SK-N-DZ (cell line): ENCODE measurements at regions not wholly inside any gene's neighbourhood (a gene's known extent, or its start where the extent isn't known, plus 50 kb on each side); places are given as distances from the start of the nearest gene placed in this dataset.

Experiments
- DNase-seq: peaks from one replicate; pipeline ENCODE4 v3.0.0-alpha.2; 2015; ENCODE audit warnings: low spot score

GRCh38 chr12:73341559-73342247, 1069.5 kb downstream of the TRHDE start:
- DNase-seq, result no peak

DNA sequence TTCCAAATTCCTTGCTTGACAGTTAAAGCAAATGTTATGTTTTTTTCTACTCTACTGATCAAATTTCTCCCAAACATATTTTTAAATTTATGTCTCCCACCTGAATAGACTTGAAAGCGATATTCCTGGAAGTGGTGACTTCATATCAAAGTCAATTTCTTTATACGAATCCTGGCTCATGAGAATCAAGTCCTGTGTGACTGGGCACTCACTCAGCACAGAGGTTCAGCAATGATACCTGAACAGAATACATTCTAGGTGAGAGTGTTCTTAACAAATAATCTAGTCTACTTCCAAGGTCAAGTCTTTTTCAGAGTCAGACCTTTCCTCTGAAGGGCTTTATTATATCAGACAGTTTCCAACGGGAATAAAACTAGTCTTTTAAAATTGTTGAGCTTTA, 1070.6 kb downstream of the TRHDE start:
- DNase-seq, result no peak

DNA sequence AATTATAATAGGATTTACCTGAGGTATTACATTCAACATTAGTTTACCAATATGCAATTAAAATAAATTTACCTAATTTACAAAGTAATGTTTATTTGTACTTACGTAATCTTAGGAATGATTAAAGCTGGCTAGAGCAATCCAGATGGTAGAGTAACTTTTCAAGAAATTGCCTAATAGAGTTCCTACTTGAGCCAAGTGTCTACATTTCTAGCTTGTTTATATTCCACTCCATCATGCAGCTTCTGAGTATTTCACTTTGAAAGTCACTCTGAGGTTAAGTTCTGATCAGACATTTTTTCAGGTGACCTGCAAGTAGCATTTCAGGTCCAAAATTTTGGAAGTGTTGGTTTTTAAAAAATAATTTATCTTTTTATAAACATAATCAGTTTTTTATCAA, 1080.7 kb downstream of the TRHDE start:
- DNase-seq, result no peak

GRCh38 chr12:73361156-73361863, 1089.1 kb downstream of the TRHDE start:
- DNase-seq, result no peak

DNA sequence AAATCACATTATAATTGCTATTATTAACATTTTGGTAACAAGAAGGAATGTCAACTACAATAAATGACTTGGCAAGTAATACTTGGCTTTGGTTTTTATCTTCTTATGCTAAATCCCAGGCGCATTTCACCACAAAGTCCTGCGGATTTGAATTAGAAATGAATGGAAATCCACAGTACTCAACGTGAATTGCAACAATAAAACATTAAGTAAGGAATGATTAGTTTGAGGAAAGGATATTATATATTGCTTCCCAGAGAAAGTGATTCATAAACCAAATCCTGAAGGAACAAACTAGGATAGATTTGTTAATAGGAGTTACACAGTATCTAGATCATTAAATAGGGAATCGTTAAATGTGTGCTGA, 1089.7 kb downstream of the TRHDE start:
- no peak for DNase-seq

- no peak for DNase-seq
Measured at GRCh38 chr12:73362666-73363065, 1090.5 kb downstream of the TRHDE start.

- DNase-seq, result no peak
Measured at GRCh38 chr12:73372856-73373255, 1100.7 kb downstream of the TRHDE start.

DNA sequence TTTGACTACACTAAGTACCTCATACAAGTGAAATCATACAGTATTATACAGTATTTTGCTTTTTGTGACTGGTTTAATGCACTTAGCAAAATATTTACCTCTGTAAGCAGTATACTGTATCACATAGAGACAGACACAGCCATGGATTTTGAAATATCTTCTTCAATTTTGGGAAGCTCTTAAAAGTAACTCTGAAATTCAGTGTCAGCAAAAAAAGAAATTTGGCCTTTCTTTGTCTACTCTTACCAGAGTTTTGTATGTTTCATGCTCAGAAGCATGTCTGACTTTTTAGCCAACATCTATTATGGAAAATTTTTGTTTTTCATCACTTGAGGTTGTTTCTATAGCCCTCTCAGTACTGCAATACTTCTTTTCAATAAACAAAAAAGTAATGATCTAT, 1102.2 kb downstream of the TRHDE start:
- no peak for DNase-seq

DNA sequence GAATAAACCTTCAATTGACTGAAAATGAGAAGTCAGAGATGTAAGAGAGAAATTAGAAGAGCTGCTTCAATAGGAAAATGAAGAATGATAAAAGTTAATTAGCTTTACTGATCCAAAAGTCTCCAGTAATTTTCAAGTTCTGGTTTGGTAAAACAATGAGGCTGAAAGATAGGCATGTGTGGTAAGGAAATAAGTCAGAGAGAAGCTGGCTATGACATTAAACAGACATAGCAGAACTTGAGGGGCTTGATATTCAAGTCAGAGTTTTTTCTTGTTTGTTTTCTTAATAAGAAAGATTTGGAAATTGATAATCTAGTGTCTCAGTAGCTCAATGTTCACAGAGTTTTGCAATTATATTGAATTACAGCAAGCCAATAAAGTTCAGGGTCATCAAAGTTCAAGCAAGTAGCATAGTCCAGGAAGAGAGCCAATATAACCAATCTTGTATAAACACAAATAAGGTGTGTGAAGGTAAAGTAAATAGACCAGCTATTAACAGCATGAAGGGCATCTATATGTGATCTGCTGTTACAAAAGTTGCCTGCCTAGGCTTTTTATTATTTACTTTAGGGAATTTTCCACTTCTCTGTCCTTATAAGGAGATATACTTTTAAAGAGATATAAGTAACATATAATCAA, 1111.5 kb downstream of the TRHDE start:
- peak; percentile 22 for DNase-seq

GRCh38 chr12:73384592-73384991, 1112.4 kb downstream of the TRHDE start:
- DNase-seq, result no peak

GRCh38 chr12:73390261-73390660, 1118.1 kb downstream of the TRHDE start:
- no peak for DNase-seq

- no peak for DNase-seq
Measured at GRCh38 chr12:73413051-73413450, 1124.6 kb upstream of the ATXN7L3B start.

GRCh38 chr12:73413974-73414373, 1123.7 kb upstream of the ATXN7L3B start:
- no peak for DNase-seq

DNA sequence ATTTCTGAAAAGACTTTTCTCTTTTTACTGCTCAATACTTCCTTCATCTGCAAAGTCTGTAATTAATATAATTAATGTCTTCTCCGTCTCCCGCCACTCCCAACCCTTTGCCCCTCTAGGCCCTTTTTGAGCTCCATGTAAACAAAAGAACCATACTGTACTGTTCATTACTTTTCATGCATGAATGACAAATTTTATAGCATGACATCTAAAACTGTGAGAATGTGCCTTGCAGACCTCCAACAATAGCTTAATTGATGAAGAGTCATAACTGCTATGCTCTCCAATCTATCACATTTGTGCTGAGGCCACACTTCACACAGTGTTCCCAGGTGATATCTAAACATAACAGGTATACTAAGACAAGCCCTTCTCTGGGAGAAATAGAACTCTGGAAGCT, 1122.7 kb upstream of the ATXN7L3B start:
- DNase-seq, result no peak

DNA sequence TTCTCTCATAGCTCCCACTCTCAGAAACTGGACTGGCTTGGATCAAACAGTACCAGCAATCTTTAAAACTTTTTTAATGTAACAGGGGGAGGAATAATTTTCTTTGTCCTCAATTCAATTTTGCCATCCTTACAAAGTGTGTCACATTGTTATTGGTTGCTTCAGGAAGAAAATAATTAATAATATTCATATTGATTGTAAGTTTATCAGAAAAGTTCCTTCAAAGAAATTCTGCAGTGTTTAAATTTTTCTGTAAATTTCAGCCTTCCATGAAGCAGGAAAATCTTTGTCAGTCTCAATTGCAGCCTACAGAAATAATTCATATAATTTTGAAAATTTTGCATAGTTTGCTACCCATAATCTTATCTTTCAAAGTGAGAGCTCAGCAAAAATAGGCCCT, 1119.1 kb upstream of the ATXN7L3B start:
- DNase-seq, result no peak

DNA sequence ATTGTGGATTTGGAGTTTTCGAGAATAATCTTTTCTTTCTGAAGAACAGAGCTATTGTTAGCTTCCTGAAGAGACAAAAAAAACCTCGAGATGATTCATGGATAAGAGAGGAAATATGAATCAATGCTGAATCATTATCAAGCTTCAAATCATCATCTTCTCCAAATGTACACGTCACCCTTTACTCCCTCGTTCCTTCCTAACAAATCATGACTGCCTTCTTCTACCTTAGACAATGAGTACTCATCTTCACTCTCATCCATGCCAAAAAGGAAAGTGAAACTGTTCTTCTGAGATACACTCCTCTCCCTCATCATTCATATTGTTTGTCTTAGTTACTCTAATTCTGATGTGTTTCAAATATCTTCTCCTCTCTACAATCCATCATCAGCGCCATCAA, 1115.8 kb upstream of the ATXN7L3B start:
- DNase-seq, result no peak

DNA sequence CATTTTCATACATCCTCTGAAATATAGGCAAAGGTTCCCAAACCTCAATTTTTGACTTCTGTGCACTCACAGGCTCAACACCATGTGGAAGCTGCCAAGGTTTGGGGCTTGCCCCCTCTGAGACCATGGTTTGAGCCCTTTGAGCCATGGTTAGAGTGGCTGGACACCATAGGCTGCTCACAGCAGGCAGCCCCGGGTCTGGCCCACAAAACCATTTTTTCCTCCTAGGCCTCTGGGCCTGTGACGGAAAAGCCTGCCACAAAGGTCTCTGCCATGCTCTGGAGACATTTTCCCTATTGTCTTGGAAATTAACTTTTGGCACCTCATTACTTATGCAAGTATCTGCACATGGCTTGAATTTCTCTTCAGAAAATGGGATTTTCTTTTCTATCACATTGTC, 1113.2 kb upstream of the ATXN7L3B start:
- no peak for DNase-seq

DNA sequence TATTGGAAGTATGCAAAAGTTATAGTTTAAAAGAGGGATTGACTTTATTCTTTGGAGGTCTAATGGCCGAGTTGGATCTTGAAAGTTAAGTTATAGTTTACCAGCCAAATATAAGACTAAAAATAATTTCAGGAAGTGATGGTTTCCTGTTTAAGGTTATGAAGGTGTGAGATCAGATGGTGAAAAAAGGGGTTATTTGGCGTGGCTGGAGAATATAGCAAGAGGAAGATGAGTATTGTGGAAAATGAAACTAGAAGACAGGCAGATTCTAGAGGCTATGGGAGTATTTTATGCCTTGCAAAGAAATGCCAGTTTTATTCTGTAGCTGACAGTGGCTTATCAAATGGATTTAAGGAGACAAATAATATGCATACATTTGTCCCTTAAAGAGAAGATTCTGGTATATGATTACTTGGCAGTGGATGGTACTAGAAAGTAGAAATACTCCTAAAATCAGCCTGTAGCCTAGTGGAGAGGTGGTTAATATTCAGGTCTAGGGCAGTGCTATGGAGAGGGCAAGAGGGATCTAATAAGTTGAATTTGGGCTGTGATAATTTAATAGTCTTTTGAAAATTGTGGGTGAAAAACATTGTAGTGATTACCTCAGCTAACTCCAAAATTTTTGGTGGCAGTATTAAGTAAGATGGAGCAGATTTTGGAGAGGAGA, 1091.8 kb upstream of the ATXN7L3B start:
- no peak for DNase-seq

DNA sequence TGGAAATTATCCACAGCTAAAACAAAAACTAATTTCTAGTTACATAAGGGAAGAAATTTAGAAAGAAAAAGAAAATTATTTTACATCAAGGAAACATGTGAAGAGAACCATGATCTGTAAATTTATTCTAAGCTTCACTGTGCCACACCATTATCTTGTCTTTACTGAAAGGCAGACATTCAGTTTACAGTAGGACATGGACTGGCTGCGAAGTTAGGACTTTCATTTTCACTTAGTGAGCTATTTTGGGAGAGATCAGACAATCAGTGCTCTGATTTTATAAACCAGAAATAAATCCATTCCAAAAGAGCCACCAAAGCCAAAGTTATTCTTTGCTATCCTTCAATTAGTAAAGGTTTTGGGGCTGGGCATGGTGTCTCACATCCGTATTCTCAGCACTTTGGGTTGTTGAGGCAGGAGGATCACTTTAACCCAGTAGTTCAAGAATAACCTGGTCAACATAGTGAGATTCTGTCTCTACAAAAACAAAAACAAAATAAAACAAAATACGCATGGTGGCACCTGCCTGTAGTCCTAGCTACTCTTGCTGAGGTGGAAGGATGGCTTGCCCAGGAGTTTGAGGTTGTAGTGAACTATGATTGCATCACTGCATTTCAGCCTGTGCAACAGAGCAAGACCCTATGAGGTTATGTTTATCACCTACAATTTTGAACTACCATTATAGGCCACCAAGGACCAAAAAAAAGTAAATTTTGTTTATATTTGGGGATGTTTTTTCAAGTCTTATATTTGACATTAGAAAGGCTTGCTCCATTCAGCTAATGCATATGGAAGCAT, 1084.8 kb upstream of the ATXN7L3B start:
- DNase-seq, result no peak

GRCh38 chr12:73460212-73460611, 1077.4 kb upstream of the ATXN7L3B start:
- no peak for DNase-seq

GRCh38 chr12:73465106-73465505, 1072.5 kb upstream of the ATXN7L3B start:
- DNase-seq, result no peak

DNA sequence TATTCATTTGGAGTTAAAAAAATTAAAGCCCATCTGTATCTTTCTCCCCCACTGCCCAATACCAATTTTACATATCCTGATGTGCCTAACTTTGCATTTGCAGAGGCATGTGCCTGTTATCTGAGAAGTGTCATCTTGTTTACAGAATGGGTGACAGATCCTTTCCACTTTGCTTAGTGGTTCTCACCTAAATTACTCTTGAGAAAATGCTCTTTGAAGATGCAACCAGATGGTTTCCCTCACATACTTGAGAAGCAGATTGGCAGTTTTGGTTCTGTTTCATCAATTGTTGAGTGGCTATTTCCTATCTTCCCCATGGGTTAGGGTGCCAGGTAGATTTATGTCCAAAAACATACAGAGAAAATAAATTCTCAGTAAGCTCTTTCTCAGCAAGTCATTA, 1051.4 kb upstream of the ATXN7L3B start:
- no peak for DNase-seq
